ENCODE measurements at regions not wholly inside any gene's neighbourhood (a gene's known extent, or its start where the extent isn't known, plus 50 kb on each side); places are given as distances from the start of the nearest gene placed in this dataset.
"Not testable (repeated sequence)": the region's sequence is repeated elsewhere in the genome, so short reads cannot be mapped to it uniquely, and the experiment has no call there.

DNA sequence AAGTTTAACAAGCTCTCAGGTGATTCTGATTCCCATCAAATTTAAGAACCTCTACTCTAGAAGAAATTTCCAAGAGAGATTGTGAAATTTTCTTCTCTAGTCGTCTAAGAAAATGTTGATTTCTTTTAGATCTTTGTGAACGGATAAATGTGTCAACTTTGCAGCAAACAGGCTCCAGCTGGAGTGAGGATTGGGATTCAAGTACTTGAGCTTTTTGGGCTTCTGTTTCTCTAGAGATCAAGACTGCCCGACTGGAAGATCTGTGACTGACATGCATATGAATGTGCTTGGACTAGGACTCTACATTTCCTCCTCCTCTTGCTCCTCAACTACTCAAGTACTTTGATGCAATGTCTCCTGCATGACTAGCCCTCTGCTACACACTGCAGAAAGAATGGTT, 388.3 kb downstream of the TMEM38B start:
- no peak for DNase-seq

DNA sequence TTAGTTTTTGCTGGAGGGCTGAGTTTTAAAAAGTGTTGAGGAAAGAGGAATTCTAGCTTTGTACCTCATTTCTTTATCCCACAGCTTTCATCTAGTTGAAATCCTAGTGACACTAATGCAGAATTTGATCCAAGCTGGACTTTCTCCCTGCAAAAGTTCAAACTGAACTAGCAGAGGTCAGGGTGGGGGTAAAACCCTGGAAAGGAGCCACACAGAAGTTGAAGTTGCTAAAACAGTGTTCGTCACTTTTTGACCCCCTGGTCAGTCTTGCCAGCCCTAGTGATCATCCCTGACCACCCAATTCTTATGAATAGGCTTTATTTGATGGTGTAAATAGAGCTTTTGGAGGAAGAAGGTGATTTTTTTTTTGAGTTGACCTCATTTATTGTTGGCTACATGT, 390.4 kb downstream of the TMEM38B start:
- no peak for DNase-seq

DNA sequence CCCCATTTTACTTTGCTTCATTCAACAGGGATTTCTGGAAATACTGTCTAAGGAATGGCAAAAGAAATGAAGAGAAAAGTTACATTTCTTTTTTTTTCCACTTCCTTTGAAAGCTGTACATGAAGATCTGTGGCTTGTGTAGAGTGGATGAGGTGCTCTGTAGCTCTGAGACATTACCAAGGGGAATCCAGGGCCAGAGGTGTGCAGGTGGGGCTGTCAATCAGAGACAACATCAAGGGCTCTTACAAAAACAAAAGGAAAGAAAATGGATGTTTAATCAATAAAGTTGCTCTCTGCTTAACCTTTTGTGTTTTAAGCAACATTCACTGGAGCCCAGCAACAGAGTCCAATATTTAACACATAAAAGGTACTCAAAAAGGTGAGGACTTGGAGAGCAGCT, 391.1 kb downstream of the TMEM38B start:
- no peak for DNase-seq

DNA sequence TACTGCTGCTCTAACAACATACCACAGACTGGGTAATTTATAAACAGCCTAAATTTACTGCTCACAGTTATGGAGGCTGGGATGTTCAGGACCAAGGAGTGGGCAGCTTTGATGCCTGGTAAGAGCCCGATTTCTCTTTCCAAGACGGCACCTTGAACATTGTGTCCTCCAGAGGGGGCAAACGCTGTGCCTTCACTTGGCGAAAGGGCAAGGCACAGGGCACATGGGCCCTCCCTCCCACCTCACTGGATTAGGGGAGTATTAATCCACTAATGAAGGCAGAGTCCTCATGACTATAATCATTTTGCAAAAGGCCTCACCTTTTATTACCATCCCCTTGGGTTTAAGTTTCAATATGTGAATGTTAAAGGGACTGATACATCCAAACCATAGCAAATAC, 397.7 kb downstream of the TMEM38B start:
- DNase-seq: no peak

DNA sequence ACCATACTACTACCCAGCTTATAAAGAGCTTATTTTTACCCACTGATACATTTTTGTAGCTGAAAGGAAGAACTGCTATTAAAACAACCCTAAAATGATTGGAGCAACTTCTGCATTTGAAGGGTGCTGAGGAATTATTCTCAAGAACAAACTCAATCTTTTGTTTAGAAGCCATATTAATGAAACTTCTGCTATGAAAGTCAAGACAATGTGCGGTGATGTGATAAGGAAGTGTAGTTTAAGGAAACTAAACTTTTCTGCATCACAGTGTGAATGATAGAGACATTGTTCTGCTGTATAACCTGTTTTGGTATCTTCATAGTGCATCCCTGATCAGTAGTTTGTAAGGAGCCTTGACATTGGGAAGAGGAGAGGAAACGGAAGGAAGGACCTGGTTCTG, 408.5 kb downstream of the TMEM38B start:
- DNase-seq: no peak

DNA sequence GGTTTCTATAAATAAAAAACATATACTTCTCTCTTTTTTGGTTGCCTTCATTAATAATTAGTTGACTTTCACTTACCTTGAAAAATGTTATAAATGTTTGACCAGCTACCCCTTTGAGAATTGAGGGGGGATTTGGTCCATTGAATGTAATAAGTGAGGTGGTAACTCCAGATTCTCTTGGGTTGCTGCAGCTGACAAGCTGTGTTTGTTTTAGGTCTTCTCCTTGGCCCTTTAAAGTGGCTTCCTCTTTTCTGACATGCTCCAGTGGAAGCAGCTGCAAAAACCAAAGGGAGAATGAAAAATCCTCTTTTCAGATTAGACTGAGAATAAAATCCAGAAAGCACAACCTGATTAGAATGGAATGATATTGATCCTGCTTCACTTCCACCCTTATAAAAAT, 410.5 kb downstream of the TMEM38B start:
- DNase-seq: no peak

DNA sequence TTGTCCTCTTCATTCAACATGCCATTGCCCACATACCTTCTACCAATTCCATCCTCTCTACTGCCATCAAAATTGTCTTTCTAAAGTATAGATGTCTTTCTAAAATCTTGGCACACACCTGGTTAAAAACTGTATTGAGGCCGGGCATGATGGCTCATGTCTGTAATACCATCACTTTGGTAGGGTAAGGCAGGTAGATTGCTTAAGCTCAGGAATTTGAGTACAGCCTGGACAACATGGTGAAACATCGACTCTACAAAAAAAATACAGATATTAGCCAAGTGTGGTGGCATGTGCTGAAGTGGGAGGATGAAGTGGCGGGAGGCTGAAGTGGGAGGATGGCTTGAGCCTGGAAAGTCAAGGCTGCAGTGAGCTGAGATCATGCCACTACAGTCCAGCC, 412.1 kb downstream of the TMEM38B start:
- DNase-seq: no peak

DNA sequence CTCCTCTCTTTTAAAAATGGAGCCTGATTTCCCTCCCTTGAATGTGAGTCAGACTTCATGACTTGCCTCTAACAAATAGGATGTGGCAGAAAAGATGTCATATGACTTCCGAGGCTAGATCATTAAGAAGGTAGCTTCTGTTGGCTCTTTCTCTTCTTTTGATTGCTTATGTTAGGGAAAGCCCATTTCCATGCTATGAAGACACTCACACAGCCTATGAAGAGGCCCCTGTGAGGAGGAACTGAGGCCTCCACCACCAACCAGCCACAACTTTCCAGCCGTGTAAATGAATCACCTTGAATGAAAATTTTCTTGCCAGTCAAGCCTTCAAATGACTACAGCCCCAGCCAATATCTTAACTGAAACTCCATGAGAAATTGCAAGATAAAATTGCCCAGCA, 413.4 kb downstream of the TMEM38B start:
- no peak for DNase-seq

DNA sequence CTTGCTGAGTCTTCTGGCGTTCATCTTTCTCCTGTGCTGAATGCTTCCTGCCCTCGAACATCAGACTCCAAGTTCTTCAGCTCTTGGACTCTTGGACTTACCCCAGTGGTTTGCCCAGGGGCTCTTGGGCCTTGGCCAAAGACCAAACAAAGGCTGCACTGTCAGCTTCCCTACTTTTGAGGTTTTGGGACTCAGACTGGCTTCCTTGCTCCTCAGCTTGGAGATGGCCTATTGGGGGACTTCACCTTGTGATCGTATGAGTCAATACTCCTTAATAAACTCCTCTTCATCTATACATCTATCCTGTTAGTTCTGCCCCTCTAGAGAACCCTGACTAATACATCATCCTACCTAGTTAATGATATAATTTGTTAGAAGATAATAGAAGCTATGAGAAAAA, 415.4 kb downstream of the TMEM38B start:
- DNase-seq: not testable (repeated sequence)

DNA sequence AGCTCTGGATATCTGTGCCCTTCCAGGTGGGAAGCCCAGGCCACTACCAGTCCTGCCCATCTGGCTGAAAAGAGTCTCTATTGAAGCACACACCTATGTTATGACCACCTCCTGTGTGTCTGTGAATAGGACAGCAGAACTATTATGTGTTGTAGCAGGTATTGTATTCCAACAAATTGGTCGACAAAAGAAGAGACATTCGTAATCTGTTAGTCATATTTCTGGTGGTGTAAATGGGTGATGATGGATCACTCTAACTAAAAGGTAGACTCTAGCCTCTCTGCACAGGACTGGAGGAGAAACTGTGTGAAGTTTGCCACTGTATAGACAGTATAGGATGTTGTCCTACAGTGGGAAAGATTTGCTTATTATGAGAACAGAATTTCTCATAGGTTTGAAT, 416.1 kb downstream of the TMEM38B start:
- DNase-seq: no peak

DNA sequence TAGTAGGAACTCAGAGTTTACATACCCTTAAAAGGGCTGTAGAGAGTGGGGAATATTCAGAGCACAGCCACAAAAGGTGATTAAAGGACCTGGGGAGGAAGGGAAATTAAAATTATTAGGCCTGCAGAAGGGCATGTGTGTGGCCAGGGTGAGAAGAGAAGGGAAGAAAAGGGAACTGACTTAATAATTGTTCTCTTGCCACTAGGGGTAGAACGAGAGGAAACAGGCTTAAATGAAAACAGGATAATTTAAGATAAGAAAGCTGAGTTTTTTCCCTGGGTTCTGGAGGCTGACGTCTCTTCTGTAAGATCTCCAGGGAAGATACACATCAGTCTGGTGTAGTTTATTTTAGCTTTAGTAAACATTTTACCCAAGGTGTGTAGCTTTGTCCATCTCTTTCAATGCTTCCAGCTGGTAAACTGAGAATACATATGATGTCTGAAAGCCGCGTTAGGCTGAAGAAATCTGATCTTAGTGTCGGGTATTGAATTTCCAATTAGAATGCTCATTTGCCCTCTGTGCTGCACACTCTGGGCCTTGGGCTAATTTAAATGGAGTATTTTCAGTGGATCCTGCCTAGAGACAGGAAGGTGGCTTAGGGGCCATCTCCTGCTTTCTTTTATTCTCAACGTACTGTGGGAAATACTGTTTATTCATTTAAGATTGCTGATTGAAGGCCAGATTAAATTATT, 416.8 kb downstream of the TMEM38B start:
- no peak for DNase-seq

DNA sequence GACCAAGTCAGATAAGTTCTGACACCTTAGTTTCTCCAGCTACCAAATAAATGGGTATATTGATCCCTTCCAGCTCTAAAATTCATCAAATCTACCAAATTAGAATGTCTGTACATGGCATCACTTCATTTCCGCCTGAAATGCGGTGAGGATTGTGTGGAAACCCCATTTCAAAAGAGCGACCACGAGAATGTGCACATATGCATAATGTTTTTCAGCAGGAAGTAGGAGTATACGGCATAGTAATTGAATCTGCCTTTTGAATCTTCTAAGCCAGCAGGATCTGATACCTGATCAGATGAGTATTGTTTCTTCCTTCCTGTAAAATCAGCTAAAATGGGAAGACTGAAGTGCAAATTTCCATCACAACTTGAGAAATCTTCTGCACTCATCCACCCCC, 418.6 kb downstream of the TMEM38B start:
- DNase-seq: no peak

DNA sequence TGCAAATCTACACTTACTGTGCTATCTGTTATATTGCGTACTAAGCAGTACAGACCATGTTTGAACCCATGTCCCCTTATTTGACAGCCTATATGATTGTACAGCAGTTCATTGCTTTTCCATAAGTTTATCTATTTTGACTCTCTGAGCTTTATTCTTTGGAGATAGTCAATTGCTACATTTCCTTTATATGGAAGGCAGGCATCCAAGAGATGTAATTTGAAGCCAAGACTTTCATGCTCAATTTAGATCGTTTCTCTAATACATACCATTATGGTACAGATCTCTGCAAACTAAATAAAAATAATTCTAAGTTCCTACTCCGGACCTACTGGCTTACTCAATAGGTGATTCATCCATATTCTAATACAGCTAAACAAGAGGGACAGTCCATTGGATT, 424.8 kb downstream of the TMEM38B start:
- DNase-seq: no peak

DNA sequence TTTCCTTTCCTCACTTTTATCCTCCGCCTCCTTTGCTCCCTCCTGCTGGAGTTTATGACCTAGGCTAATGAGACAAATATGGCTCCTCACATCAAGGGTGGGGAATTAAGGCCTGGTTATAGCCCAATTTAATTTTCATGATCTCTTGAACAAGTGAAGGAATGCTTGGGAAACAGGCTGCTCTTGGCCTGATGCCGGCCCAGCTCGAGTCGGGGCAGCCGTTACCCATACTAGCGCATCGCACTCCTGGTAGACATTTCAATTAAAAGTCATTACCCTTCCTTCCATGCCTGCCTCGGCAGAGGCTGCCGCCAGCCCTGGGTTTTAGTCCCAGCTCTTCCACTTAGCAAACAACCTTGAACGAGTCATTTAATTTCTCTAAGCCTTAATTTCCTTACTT, 425.7 kb downstream of the TMEM38B start:
- no peak for DNase-seq

DNA sequence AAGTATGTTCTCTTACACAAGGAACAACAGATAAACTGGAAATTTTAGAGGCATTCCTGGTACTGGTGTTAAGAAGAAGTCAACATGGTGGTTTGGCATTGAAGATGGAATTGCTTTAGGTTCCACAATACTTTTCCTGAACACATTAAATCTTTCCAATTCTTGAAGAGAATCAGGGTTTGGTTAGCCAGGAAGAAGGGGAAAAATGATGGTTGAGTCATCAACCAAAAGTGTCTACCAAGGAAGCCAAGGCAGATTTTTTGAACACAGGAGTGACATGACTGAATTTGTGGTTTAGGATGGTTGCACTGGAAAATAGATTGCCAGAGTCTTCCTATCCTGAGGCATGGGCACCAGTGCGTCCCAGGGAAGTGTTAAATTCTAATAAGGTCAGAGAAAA, 433.4 kb downstream of the TMEM38B start:
- no peak for DNase-seq

DNA sequence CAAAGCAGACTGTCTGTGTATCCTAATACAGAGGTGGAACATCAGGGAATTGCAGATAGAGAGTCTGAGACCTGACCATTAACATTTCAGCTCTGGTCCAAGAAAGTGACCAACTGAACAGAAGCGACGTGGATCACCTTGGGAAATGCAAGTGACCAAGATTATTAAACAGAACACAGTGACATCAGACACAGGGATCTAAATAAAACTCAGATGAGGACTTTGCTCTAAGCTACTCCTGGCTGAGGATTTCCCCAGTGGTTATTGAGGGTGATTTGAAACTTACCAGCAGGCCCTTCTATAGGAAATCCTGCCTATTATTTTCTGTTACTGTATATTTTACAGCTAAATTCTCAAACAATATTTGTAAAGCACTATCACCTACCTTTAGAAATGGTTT, 436.0 kb downstream of the TMEM38B start:
- no peak for DNase-seq

DNA sequence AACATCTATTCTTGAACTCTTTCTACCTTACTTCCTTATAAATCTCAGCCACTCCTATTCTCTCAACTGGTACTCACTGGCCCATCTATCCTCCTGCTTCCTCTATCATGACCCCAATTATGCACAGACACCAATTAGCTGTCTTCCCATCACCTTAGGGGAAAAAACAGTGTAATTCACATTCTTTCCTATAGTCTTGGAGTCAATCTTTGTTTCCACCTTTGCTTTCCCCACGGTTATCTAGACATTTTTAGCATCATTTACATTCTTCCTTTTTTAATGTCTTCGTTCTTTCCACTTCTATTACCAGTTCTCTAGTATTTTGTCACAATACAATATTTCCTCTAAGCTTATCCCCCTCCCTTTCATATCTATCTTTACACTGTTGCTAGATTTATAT, 449.4 kb downstream of the TMEM38B start:
- no peak for DNase-seq

DNA sequence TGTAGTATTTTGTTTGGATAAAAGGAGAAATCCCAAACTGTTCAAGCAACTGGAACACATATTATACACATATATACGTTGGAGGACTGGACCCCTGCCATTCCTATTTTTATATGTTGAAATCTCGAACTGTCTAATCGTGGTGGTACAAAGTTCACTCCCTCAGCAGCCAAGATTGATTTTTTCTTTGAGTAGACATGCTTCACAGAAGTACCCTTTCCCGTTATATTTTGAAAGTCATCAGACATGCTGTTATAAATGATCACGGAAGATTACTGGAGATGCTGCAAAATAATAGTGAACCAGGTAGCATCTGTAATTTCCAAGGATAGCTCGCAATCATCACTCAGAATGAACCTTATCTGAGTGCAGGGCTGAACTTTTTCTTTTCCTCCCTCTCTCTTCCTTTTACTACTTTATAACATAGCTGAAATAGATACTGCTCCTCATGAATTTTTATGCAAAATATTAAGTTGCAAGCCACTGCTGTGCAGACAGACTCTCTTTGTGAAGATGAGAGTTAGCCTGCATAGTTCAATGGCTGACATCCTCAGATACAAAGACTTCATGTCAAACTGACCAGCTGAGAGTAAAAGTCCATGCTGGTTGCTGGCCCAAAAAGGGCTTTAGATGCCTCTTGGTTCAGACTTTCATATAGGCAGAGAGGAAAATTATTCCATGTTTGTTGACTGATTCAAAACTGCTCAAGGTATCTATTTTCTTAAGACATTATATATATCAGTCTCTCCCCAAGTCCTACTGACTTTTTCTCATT, 451.9 kb downstream of the TMEM38B start:
- DNase-seq: no peak

DNA sequence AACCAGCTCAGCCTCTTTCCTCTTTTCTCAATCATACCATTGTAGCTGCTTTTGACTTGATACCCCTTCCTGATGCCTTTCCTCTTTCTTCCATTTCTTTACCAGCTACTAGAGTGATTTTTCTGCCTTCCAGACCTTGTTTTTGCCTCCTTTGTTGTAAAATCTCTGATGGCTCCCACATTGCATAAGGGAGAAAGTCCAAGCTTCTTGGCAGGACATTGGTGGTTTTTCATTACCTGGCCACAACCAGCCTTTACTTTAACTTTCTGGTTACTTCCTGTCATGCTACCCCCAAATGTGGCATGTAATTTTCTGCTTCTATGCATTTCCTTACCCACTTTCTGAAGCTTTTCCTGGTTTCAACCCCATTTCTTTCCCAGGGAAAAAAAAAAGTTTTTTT, 452.5 kb downstream of the TMEM38B start:
- no peak for DNase-seq

DNA sequence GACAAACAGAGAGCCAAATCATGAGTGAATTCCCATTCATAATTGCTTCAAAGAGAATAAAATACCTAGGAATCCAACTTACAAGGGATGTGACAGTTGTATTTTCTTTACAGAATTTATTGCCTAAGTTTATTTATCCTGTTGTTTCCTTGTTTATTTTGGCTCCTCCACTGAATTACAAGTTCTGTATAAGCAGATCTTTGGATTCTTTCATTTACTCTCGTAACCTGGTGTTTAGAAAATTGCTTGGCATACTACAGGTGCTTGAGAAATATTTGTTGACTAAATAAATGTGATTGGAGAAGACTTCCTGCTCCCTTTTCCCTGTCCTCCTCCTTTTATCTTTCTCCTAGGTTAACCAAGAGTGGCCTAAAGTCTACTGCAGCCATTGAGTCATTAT, 455.6 kb downstream of the TMEM38B start:
- DNase-seq: no peak

DNA sequence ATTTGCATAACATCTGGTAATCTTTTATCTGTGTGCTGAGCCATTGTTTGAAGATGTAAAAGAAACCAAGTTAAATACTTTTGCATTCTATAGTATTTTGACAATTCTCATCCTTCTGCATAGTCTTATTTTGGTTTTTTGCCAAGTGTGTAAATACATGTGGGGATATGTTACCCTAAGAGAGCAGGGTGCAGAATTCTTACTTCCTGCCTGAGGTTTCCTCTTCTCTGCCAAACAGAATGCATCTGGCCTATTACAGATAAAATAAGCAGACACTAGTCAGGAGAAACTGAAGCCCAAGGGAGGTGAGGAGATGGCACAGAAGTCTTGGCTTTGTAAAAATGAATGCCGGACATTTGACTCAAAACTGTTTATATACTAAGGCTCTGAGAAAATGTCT, 462.1 kb downstream of the TMEM38B start:
- DNase-seq: no peak

DNA sequence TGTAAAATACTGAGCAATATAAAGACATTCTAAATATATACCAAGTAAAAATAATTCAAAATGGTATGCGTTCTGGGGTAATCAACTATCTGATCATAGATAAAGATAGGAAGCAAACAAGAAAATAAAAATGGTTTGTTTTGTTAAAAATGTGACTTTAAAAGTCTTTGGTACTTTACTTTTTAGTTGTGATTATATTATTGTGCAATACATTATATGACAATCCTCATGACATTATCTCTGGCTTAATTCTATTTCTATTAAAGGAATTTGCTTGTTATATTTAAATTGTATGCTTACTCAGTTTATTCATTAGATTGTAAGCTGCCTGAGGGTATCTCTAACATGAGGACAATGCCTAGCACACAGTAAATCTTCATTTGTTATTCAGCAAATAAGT, 477.9 kb downstream of the TMEM38B start:
- no peak for DNase-seq

DNA sequence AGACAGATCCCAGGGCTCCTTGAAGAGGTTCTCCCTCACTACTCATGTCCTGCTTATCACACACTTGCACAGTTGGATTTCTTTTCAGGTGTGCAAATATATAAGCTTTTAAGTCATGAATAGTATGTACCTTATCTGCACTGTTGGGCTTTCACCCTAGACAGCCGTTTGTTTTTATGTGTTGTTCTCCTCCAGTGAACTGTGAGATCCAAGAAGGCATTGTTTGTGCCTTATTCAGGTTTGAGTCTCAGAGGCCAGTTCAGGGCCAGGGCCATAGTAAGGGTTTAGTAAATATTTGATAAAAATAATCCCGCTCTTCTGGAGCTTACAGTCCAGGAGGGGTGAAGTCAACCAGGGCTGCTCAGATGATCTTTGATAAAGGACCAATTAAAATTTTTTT, 480.0 kb downstream of the TMEM38B start:
- no peak for DNase-seq

All from anterior cingulate cortex (tissue), 58 donors.